Natural killer cell treated with Interleukin-12 subunit alpha and Interleukin-12 subunit beta and Interleukin-15 and Interleukin-18, amount 100 ng/mL, for 72 hours (primary cell): ENCODE measurements at regions not wholly inside any gene's neighbourhood (a gene's known extent, or its start where the extent isn't known, plus 50 kb on each side); places are given as distances from the start of the nearest gene placed in this dataset.
A peak's percentile ranks its signal among the peaks of the same experiment; 100 is the strongest.

Experiments
- ATAC-seq, 2 donors: fragments of 150-1000 bp; cut with Tn5 transposase in 1 of 2; sonication (Bioruptor Pico), chemical (Tn5 transposase) in 1 of 2; 2 replicates each; pipeline ENCODE4 v1.10.0; 2021
- DNase-seq: peaks from one replicate; pipeline ENCODE4 v3.0.0; 2022; ENCODE audit warnings: low spot score
- H3K27ac Mint-ChIP-seq, 2 donors: 1 replicate in 1 of 2; 2 replicates in 1 of 2; pipeline ENCODE4 v1.8.0; 2022; ENCODE audit warnings: mixed read lengths in 2 of 2, mild to moderate bottlenecking in 1 of 2, moderate library complexity in 1 of 2
- H3K27me3 Mint-ChIP-seq, 2 donors: 1 replicate in 1 of 2; 2 replicates in 1 of 2; pipeline ENCODE4 v1.8.0; 2022; ENCODE audit warnings: mixed read lengths in 2 of 2
- H3K36me3 Mint-ChIP-seq: one replicate; pipeline ENCODE4 v1.8.0; 2022; ENCODE audit warnings: mixed read lengths
- H3K4me1 Mint-ChIP-seq, 2 donors: 1 replicate in 1 of 2; 2 replicates in 1 of 2; pipeline ENCODE4 v1.8.0; 2022; ENCODE audit warnings: low read depth in 2 of 2, mixed read lengths in 2 of 2, mild to moderate bottlenecking in 1 of 2
- H3K4me3 Mint-ChIP-seq: one replicate; pipeline ENCODE4 v1.8.0; 2022; ENCODE audit warnings: mixed read lengths
- H3K9me3 Mint-ChIP-seq: 2 replicates; pipeline ENCODE4 v1.8.0; 2022; ENCODE audit warnings: mixed read lengths

GRCh38 chr1:5424802-5425703 is 567.2 kb downstream of the NPHP4 start:
- Mint-ChIP-seq H3K4me3 (no peak overlapping the region), H3K4me1 (peaks cover 9 to 14% of the 10 kb centered on the region in 2 donors), H3K27ac (no peak overlapping the region), H3K27me3 (peaks cover 14 to 32% of the 10 kb centered on the region in 2 donors), H3K9me3 (no peaks in the 10 kb centered on the region), H3K36me3 (no peaks in the 10 kb centered on the region)
- DNase-seq (no peak), ATAC-seq (no peak)

- H3K9me3 Mint-ChIP-seq = no peaks in the 10 kb centered on the region
- peak overlapping the region; percentile 30 for H3K4me3 Mint-ChIP-seq
- peaks cover 9 to 14% of the 10 kb centered on the region in 2 donors for H3K4me1 Mint-ChIP-seq
- no peaks in the 10 kb centered on the region for H3K36me3 Mint-ChIP-seq
- ATAC-seq (peak; percentile 55 to 74), DNase-seq (no peak)
- no peak overlapping the region for H3K27ac Mint-ChIP-seq
- peaks cover 0 to 26% of the 10 kb centered on the region in 2 donors for H3K27me3 Mint-ChIP-seq
Measured at GRCh38 chr1:5423109-5423508, 569.1 kb downstream of the NPHP4 start.

- H3K27me3 Mint-ChIP-seq = peaks cover 0 to 14% of the 10 kb centered on the region in 2 donors
- H3K4me1 Mint-ChIP-seq = peaks cover 9 to 14% of the 10 kb centered on the region in 2 donors
- no peaks in the 10 kb centered on the region for H3K36me3 Mint-ChIP-seq
- H3K9me3 Mint-ChIP-seq = no peaks in the 10 kb centered on the region
- no peak overlapping the region for H3K27ac Mint-ChIP-seq
- DNase-seq (no peak), ATAC-seq (no peak)
- no peak overlapping the region for H3K4me3 Mint-ChIP-seq
Measured at GRCh38 chr1:5419501-5419900, 572.7 kb downstream of the NPHP4 start.

- Mint-ChIP-seq H3K36me3 (no peaks in the 10 kb centered on the region), H3K9me3 (no peaks in the 10 kb centered on the region), H3K27ac (no peak overlapping the region), H3K4me3 (no peak overlapping the region), H3K27me3 (peaks cover 0 to 3% of the 10 kb centered on the region in 2 donors), H3K4me1 (peaks cover 4 to 10% of the 10 kb centered on the region in 2 donors)
- no peak for ATAC-seq
- DNase-seq = no peak
Measured at GRCh38 chr1:5416518-5416917, 575.7 kb downstream of the NPHP4 start.

- Mint-ChIP-seq H3K36me3 (no peaks in the 10 kb centered on the region), H3K27me3 (peaks cover 0 to 3% of the 10 kb centered on the region in 2 donors), H3K9me3 (no peaks in the 10 kb centered on the region), H3K4me3 (no peak overlapping the region), H3K27ac (no peak overlapping the region), H3K4me1 (peaks cover 6 to 17% of the 10 kb centered on the region in 2 donors)
- DNase-seq (no peak), ATAC-seq (no peak)
Measured at GRCh38 chr1:5415606-5416005, 576.6 kb downstream of the NPHP4 start.

- ATAC-seq = no peak
- H3K27ac Mint-ChIP-seq = no peak overlapping the region
- no peak overlapping the region for H3K4me3 Mint-ChIP-seq
Measured at GRCh38 chr1:5410652-5411051, 581.6 kb downstream of the NPHP4 start.

GRCh38 chr1:5408401-5408800 is 583.8 kb downstream of the NPHP4 start:
- Mint-ChIP-seq H3K27me3 (no peaks in the 10 kb centered on the region), H3K36me3 (no peaks in the 10 kb centered on the region), H3K4me3 (no peak overlapping the region), H3K4me1 (peaks cover 6 to 17% of the 10 kb centered on the region in 2 donors), H3K27ac (no peak overlapping the region), H3K9me3 (no peaks in the 10 kb centered on the region)
- ATAC-seq (peak in 1 of 2 donors; percentile 3), DNase-seq (no peak)

More at GRCh38 chr1:5410652-5411051, 581.6 kb downstream of the NPHP4 start:
- Mint-ChIP-seq H3K36me3 (no peaks in the 10 kb centered on the region), H3K9me3 (no peaks in the 10 kb centered on the region), H3K4me1 (peaks cover 6 to 17% of the 10 kb centered on the region in 2 donors), H3K27me3 (no peaks in the 10 kb centered on the region)
- DNase-seq = no peak

GRCh38 chr1:5405263-5405662 is 587.0 kb downstream of the NPHP4 start:
- no peaks in the 10 kb centered on the region for H3K27me3 Mint-ChIP-seq
- DNase-seq (no peak), ATAC-seq (no peak)
- H3K27ac Mint-ChIP-seq = no peak overlapping the region
- no peaks in the 10 kb centered on the region for H3K36me3 Mint-ChIP-seq
- no peaks in the 10 kb centered on the region for H3K9me3 Mint-ChIP-seq
- H3K4me1 Mint-ChIP-seq = no peaks in the 10 kb centered on the region
- no peak overlapping the region for H3K4me3 Mint-ChIP-seq

- Mint-ChIP-seq H3K4me1 (no peaks in the 10 kb centered on the region), H3K4me3 (no peak overlapping the region), H3K27me3 (peaks cover 0 to 2% of the 10 kb centered on the region in 2 donors)
Measured at GRCh38 chr1:5404412-5405203, 587.6 kb downstream of the NPHP4 start.

GRCh38 chr1:5403935-5404334 is 588.3 kb downstream of the NPHP4 start:
- ATAC-seq (no peak), DNase-seq (no peak)
- H3K27ac Mint-ChIP-seq = no peak overlapping the region
- no peaks in the 10 kb centered on the region for H3K4me1 Mint-ChIP-seq
- no peak overlapping the region for H3K4me3 Mint-ChIP-seq
- peaks cover 2% of the 10 kb centered on the region for H3K9me3 Mint-ChIP-seq
- peaks cover 4 to 9% of the 10 kb centered on the region in 2 donors for H3K27me3 Mint-ChIP-seq
- H3K36me3 Mint-ChIP-seq = no peaks in the 10 kb centered on the region

More at GRCh38 chr1:5404412-5405203, 587.6 kb downstream of the NPHP4 start:
- Mint-ChIP-seq H3K36me3 (no peaks in the 10 kb centered on the region), H3K9me3 (no peaks in the 10 kb centered on the region), H3K27ac (no peak overlapping the region)
- DNase-seq (no peak), ATAC-seq (no peak)

- Mint-ChIP-seq H3K27me3 (peaks cover 5 to 13% of the 10 kb centered on the region in 2 donors), H3K27ac (no peak overlapping the region), H3K9me3 (peaks cover 4% of the 10 kb centered on the region), H3K36me3 (no peaks in the 10 kb centered on the region), H3K4me1 (no peaks in the 10 kb centered on the region), H3K4me3 (no peak overlapping the region)
- ATAC-seq (no peak), DNase-seq (no peak)
Measured at GRCh38 chr1:5402618-5403017, 589.6 kb downstream of the NPHP4 start.

- Mint-ChIP-seq H3K27ac (no peak overlapping the region), H3K36me3 (no peaks in the 10 kb centered on the region), H3K4me3 (no peak overlapping the region), H3K4me1 (no peaks in the 10 kb centered on the region), H3K27me3 (peaks cover 5 to 13% of the 10 kb centered on the region in 2 donors), H3K9me3 (peaks cover 4% of the 10 kb centered on the region)
- ATAC-seq (no peak), DNase-seq (no peak)
Measured at GRCh38 chr1:5399771-5400170, 592.5 kb downstream of the NPHP4 start.

- Mint-ChIP-seq H3K27ac (no peak overlapping the region), H3K9me3 (peaks cover 4% of the 10 kb centered on the region), H3K27me3 (peaks cover 9 to 13% of the 10 kb centered on the region in 2 donors), H3K4me1 (peaks cover 0 to 3% of the 10 kb centered on the region in 2 donors), H3K36me3 (no peaks in the 10 kb centered on the region), H3K4me3 (no peak overlapping the region)
- DNase-seq (no peak), ATAC-seq (no peak)
Measured at GRCh38 chr1:5396593-5396992, 595.6 kb downstream of the NPHP4 start.

- ATAC-seq (no peak), DNase-seq (no peak)
- peaks cover 6 to 7% of the 10 kb centered on the region in 2 donors for H3K27me3 Mint-ChIP-seq
- peaks cover 5 to 6% of the 10 kb centered on the region in 2 donors for H3K4me1 Mint-ChIP-seq
- H3K27ac Mint-ChIP-seq = no peak overlapping the region
- no peaks in the 10 kb centered on the region for H3K36me3 Mint-ChIP-seq
- no peak overlapping the region for H3K4me3 Mint-ChIP-seq
- peaks cover 3% of the 10 kb centered on the region for H3K9me3 Mint-ChIP-seq
Measured at GRCh38 chr1:5394111-5394510, 598.1 kb downstream of the NPHP4 start.
